ENCODE measurements at regions not wholly inside any gene's neighbourhood (a gene's known extent, or its start where the extent isn't known, plus 50 kb on each side); places are given as distances from the start of the nearest gene placed in this dataset.

DNA sequence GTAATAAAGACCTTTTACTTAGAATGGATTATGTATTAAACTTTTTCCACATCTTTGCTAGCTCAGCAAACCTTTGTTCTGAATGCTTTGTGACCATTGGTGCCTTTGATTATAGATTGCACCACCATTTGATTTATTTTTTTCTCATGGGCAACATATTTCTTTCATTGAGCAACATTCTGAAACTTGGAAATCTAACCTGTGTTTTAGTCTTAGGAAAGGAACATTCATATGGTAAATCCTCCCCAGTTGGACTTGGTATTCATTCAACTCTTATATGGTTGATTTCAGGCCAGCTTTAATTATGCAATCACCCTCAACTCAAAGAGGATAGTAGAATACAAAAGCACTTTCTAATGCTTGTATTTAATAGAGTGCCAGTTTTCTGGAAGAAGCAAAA, 1077.9 kb upstream of the ZEB2 start:
- no peak for ATAC-seq
- no peak for DNase-seq
- no peaks in the 10 kb centered on the region for H3K4me1 Mint-ChIP-seq
- no peaks in the 10 kb centered on the region for H3K27me3 Mint-ChIP-seq
- H3K9me3 Mint-ChIP-seq: no peaks in the 10 kb centered on the region
- no peak overlapping the region for H3K27ac Mint-ChIP-seq
- H3K36me3 Mint-ChIP-seq (ENCODE audit: low read depth): no peaks in the 10 kb centered on the region
- H3K4me3 Mint-ChIP-seq: no peak overlapping the region

GRCh38 chr2:145597006-145597405, 1077.1 kb upstream of the ZEB2 start:
- no peak for ATAC-seq
- H3K36me3 Mint-ChIP-seq (ENCODE audit: low read depth): no peaks in the 10 kb centered on the region
- DNase-seq: no peak
- no peak overlapping the region for H3K27ac Mint-ChIP-seq
- H3K4me3 Mint-ChIP-seq: no peak overlapping the region
- no peaks in the 10 kb centered on the region for H3K4me1 Mint-ChIP-seq
- H3K27me3 Mint-ChIP-seq: no peaks in the 10 kb centered on the region
- H3K9me3 Mint-ChIP-seq: no peaks in the 10 kb centered on the region

GRCh38 chr2:145596416-145596815, 1076.5 kb upstream of the ZEB2 start:
- Mint-ChIP-seq H3K4me3 (no peak overlapping the region), H3K27ac (no peak overlapping the region), H3K4me1 (no peaks in the 10 kb centered on the region), H3K27me3 (no peaks in the 10 kb centered on the region), H3K36me3 (ENCODE audit: low read depth) (no peaks in the 10 kb centered on the region), H3K9me3 (no peaks in the 10 kb centered on the region)
- ATAC-seq (no peak), DNase-seq (no peak)

DNA sequence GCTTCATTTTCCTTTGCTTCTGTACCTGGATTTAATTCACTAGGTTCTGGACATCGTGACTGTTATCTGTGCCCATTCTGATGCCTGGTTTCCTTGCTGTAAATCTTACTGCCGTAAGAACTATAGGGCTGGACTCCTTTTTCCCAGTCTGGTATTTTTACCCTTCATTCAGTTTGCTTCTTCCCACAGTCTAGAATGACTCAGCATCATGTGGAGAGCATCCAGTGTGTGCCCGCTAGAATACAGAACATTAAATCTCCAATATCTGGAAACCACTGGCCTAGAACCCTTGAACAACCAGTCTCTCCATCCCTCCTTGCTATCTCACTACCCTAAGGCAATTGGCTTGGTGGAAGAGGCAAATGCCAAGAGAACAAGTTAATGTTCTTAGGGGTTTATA, 1075.4 kb upstream of the ZEB2 start:
- Mint-ChIP-seq H3K27me3 (no peaks in the 10 kb centered on the region), H3K27ac (no peak overlapping the region), H3K4me3 (no peak overlapping the region), H3K36me3 (ENCODE audit: low read depth) (no peaks in the 10 kb centered on the region), H3K4me1 (no peaks in the 10 kb centered on the region), H3K9me3 (no peaks in the 10 kb centered on the region)
- DNase-seq: no peak
- no peak for ATAC-seq

GRCh38 chr2:145593991-145594614, 1074.2 kb upstream of the ZEB2 start:
- no peaks in the 10 kb centered on the region for H3K36me3 Mint-ChIP-seq (ENCODE audit: low read depth)
- H3K4me3 Mint-ChIP-seq: no peak overlapping the region
- H3K9me3 Mint-ChIP-seq: no peaks in the 10 kb centered on the region
- no peak overlapping the region for H3K27ac Mint-ChIP-seq
- ATAC-seq (no peak), DNase-seq (no peak)
- H3K4me1 Mint-ChIP-seq: no peaks in the 10 kb centered on the region
- H3K27me3 Mint-ChIP-seq: no peaks in the 10 kb centered on the region

DNA sequence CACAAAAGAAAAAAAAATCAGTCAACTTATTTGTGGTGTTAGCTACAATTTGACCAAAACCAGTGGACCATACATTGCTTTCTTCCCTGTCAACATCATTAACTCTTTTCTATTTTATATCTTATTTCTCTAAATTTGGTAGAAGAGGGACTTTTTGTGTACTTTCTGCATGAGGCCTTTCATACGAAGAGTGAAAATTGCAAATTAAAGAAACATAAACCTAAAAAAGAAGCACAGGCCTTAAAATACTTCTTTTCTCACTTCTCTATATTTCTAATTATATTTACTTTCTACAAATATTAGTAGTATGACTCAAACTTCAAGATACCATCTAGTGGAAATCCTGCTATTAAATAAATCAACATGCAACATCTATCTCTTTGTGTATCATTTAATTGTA, 1073.4 kb upstream of the ZEB2 start:
- no peak for ATAC-seq
- H3K27me3 Mint-ChIP-seq: no peaks in the 10 kb centered on the region
- H3K4me1 Mint-ChIP-seq: no peaks in the 10 kb centered on the region
- no peak for DNase-seq
- no peaks in the 10 kb centered on the region for H3K36me3 Mint-ChIP-seq (ENCODE audit: low read depth)
- H3K9me3 Mint-ChIP-seq: no peaks in the 10 kb centered on the region
- no peak overlapping the region for H3K4me3 Mint-ChIP-seq
- no peak overlapping the region for H3K27ac Mint-ChIP-seq

DNA sequence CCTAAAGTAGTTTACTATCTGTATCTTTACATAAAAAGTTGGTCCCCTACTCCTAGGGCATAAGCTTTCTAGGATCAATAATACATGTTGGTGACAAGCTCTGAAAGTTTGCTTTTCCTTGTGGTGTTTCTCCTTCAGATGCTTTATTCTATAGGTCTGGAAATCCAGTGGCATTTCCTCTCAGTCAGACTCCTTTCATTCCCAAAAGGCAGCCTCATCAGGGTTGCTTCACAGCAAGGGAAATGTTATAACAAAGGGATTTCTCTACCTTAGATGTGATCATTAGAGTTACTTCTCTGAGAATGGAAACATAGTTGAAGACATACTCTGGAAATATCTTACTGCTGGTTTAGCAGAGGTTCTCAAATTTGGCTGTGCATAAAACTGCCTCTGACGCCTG, 1072.4 kb upstream of the ZEB2 start:
- no peaks in the 10 kb centered on the region for H3K4me1 Mint-ChIP-seq
- no peak for DNase-seq
- no peak for ATAC-seq
- H3K27ac Mint-ChIP-seq: no peak overlapping the region
- H3K9me3 Mint-ChIP-seq: no peaks in the 10 kb centered on the region
- H3K36me3 Mint-ChIP-seq (ENCODE audit: low read depth): no peaks in the 10 kb centered on the region
- H3K27me3 Mint-ChIP-seq: no peaks in the 10 kb centered on the region
- H3K4me3 Mint-ChIP-seq: no peak overlapping the region

GRCh38 chr2:145591109-145591809, 1071.3 kb upstream of the ZEB2 start:
- Mint-ChIP-seq H3K36me3 (ENCODE audit: low read depth) (no peaks in the 10 kb centered on the region), H3K27ac (no peak overlapping the region), H3K27me3 (no peaks in the 10 kb centered on the region), H3K4me1 (no peaks in the 10 kb centered on the region), H3K9me3 (no peaks in the 10 kb centered on the region), H3K4me3 (no peak overlapping the region)
- DNase-seq: no peak
- no peak for ATAC-seq

DNA sequence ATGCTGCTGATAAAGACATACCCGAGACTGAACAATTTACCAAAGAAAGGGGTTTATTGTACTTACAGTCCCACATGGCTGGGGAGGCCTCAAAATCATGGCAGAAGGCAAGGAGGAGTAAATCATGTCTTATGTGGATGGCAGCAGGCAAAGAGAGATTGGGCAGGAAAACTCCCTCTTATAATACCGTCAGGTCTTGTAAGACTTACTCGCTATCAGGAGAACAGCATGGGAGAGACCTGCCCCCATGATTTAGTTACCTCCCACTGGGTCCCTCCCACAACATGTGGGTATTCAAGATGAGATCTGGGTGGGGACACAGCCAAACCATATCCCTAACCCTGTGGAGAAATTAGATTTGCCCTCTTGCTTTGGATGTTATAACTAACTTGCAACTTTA, 1068.0 kb upstream of the ZEB2 start:
- no peak for DNase-seq
- Mint-ChIP-seq H3K27ac (no peak overlapping the region), H3K4me3 (no peak overlapping the region), H3K9me3 (no peaks in the 10 kb centered on the region), H3K4me1 (no peaks in the 10 kb centered on the region), H3K36me3 (ENCODE audit: low read depth) (no peaks in the 10 kb centered on the region), H3K27me3 (no peaks in the 10 kb centered on the region)
- ATAC-seq: no peak

DNA sequence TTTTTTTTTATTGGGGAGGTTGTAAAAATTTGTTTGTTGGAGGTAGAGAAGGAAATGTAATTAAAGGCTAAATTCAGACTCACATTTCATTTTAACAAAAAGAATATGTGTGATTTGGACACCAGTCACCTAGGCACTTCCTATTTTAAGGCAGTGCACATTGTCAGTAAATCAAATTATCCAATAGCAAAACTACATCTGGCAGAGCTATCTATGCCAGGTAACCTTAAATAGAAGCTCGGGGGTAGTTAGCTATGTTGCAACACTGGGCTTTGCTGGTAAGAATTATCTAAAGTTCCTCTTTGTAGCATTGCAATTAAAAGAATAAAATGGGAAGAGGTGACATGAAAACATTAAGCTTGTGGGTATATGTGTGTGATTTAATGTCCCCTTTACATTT, 1064.4 kb upstream of the ZEB2 start:
- H3K9me3 Mint-ChIP-seq: peaks cover 1% of the 10 kb centered on the region
- no peak for ATAC-seq
- no peaks in the 10 kb centered on the region for H3K4me1 Mint-ChIP-seq
- DNase-seq: no peak
- H3K4me3 Mint-ChIP-seq: no peak overlapping the region
- H3K27me3 Mint-ChIP-seq: no peaks in the 10 kb centered on the region
- H3K36me3 Mint-ChIP-seq (ENCODE audit: low read depth): no peaks in the 10 kb centered on the region
- H3K27ac Mint-ChIP-seq: no peak overlapping the region

DNA sequence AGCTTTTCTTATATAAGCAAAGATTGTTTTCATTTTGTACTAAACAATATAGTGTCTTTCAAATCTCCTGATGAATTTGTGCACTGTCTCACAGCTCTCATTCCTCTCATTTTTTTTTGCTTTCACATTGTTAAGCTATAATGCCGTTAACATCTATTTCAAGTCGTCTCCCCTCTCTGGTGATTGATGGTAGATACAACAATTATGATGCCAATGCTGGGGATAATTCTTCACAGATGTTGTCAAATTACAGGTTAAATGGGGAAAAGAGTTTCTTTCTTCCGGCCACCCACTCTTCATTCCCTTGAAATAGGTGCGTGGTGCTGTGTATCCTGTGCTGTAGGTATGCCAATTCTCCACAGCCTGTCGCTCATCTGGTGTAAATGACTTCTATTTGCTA, 1053.7 kb upstream of the ZEB2 start:
- DNase-seq (no peak), ATAC-seq (no peak)
- no peak overlapping the region for H3K27ac Mint-ChIP-seq
- peaks cover 5% of the 10 kb centered on the region for H3K9me3 Mint-ChIP-seq
- H3K4me3 Mint-ChIP-seq: no peak overlapping the region
- H3K27me3 Mint-ChIP-seq: peaks cover 2% of the 10 kb centered on the region
- no peaks in the 10 kb centered on the region for H3K36me3 Mint-ChIP-seq (ENCODE audit: low read depth)
- no peaks in the 10 kb centered on the region for H3K4me1 Mint-ChIP-seq

- Mint-ChIP-seq H3K4me1 (no peaks in the 10 kb centered on the region), H3K27ac (no peak overlapping the region), H3K4me3 (no peak overlapping the region), H3K36me3 (ENCODE audit: low read depth) (no peaks in the 10 kb centered on the region), H3K9me3 (peaks cover 5% of the 10 kb centered on the region), H3K27me3 (peaks cover 2% of the 10 kb centered on the region)
- no peak for ATAC-seq
- no peak for DNase-seq
These were observed 1052.3 kb upstream of the ZEB2 start for GRCh38 chr2:145572238-145572637.

DNA sequence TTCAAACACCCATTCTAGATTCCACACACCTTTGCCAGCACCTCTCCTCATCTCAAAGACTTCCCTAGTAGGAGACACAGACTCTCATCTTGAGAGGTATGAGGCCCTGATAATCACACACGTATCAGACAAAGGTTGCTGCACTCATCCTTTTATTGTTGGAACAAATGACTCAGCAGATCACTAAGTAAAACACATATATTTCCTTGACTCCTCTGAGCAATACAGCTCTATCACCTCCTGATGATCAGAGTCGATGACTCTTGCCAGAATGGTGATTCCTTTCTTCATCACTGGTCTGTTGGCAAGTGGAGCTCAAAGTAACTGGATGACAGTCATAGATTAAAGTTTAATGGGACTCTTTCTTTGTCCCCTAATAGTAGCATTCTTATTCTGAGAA, 1049.2 kb upstream of the ZEB2 start:
- DNase-seq (no peak), ATAC-seq (no peak)
- Mint-ChIP-seq H3K36me3 (ENCODE audit: low read depth) (no peaks in the 10 kb centered on the region), H3K9me3 (peaks cover 5% of the 10 kb centered on the region), H3K27ac (no peak overlapping the region), H3K27me3 (peaks cover 2% of the 10 kb centered on the region), H3K4me1 (no peaks in the 10 kb centered on the region), H3K4me3 (no peak overlapping the region)

DNA sequence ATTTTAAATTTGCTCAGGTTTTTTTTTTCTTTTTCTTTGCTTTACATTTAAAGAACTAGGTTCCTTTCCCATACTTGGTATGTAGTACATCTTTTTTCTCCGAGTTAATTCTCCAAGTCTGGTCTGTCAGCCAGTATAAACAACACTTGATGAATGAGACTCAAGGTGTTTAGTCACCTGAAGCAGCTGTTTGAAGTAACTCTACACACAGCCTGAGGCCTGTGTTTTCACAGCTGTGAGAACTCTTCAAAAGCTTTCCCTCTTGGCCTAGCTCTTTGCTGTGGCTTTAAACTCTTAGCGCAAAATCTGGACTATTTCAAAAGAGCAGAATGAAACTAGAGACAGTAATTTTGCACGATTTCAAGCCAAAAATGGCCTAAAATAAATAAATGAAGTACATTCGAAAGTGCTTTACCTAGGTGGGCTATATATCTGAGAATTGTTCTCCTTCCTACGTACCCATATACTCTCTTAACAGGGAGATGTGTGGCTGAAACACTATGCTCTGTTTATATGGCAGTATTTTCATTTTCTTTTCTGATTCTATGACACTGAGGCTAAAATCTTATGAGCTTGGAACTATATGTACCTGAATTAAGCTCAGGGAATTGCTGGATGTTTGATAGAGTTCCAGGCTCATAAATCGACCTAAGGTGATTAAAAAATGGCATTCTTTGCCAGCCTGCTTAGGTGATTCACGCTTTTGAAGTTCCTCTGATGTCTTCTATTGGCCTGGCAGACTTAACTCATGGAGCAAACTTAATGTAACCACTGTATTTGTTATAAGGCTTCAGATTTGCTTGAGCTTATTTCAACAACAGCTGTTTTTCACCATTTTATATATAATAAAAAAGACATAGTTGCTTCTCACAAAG, 1044.1 kb upstream of the ZEB2 start:
- no peak for ATAC-seq

GRCh38 chr2:145561152-145561551, 1041.2 kb upstream of the ZEB2 start:
- no peaks in the 10 kb centered on the region for H3K27me3 Mint-ChIP-seq
- H3K27ac Mint-ChIP-seq: no peak overlapping the region
- no peaks in the 10 kb centered on the region for H3K9me3 Mint-ChIP-seq
- no peak for DNase-seq
- no peaks in the 10 kb centered on the region for H3K4me1 Mint-ChIP-seq
- H3K36me3 Mint-ChIP-seq (ENCODE audit: low read depth): no peaks in the 10 kb centered on the region
- ATAC-seq: no peak
- no peak overlapping the region for H3K4me3 Mint-ChIP-seq

More for the DNA sequence above, 1044.1 kb upstream of the ZEB2 start:
- no peak overlapping the region for H3K4me3 Mint-ChIP-seq
- no peak overlapping the region for H3K27ac Mint-ChIP-seq
- no peaks in the 10 kb centered on the region for H3K27me3 Mint-ChIP-seq
- H3K4me1 Mint-ChIP-seq: no peaks in the 10 kb centered on the region
- no peaks in the 10 kb centered on the region for H3K9me3 Mint-ChIP-seq
- DNase-seq: no peak
- H3K36me3 Mint-ChIP-seq (ENCODE audit: low read depth): no peaks in the 10 kb centered on the region
